Small intestine (tissue), 7 donors: ENCODE measurements at regions not wholly inside any gene's neighbourhood (a gene's known extent, or its start where the extent isn't known, plus 50 kb on each side); places are given as distances from the start of the nearest gene placed in this dataset.
"Not testable (repeated sequence)": the region's sequence is repeated elsewhere in the genome, so short reads cannot be mapped to it uniquely, and the experiment has no call there.

Experiments used
- DNase-seq, 2 donors: peaks; one replicate each; pipeline versions ENCODE4 v3.0.0 to v3.0.0-alpha.2; 2013
- FAIRE-seq: peaks from 2 replicates; lab custom pipeline; 2012; peaks lifted over from hg19 to GRCh38; lab: Jason Lieb, UNC
- H3K27ac ChIP-seq, 3 donors: one replicate each; pipeline ENCODE4 v1.5.1; 2013; ENCODE audit warnings: low read length in 2 of 3, mild to moderate bottlenecking in 2 of 3, control low read depth in 1 of 3, inconsistent platforms in 1 of 3, low read depth in 1 of 3, moderate library complexity in 1 of 3
- H3K27me3 ChIP-seq, 3 donors: one replicate each; pipeline ENCODE4 v1.6.1; 2013; ENCODE audit warnings: low read length in 3 of 3, inconsistent platforms in 1 of 3; ENCODE audit not compliant: control insufficient read depth in 3 of 3, insufficient read depth in 3 of 3
- H3K36me3 ChIP-seq, 3 donors: one replicate each; pipeline ENCODE4 v1.6.1; 2013; ENCODE audit warnings: low read length in 3 of 3, inconsistent platforms in 1 of 3, low read depth in 1 of 3, mild to moderate bottlenecking in 1 of 3, moderate library complexity in 1 of 3; ENCODE audit not compliant: control insufficient read depth in 3 of 3, insufficient read depth in 2 of 3
- H3K4me1 ChIP-seq, 3 donors: one replicate each; pipeline ENCODE4 v1.6.1; 2013; ENCODE audit warnings: low read length in 2 of 3, inconsistent platforms in 1 of 3, low read depth in 1 of 3, mild to moderate bottlenecking in 1 of 3, moderate library complexity in 1 of 3; ENCODE audit not compliant: control insufficient read depth in 3 of 3, insufficient read depth in 2 of 3
- H3K4me3 ChIP-seq, 3 donors: one replicate each; pipeline ENCODE4 v1.5.1; 2013; ENCODE audit warnings: low read length in 3 of 3, control low read depth in 1 of 3, inconsistent platforms in 1 of 3, low read depth in 1 of 3, mild to moderate bottlenecking in 1 of 3, moderate library complexity in 1 of 3
- H3K9me3 ChIP-seq, 2 donors: one replicate each; pipeline ENCODE4 v1.6.1; 2013; ENCODE audit warnings: low read depth in 1 of 2, low read length in 1 of 2; ENCODE audit not compliant: control insufficient read depth in 2 of 2, insufficient read depth in 1 of 2
- WGBS, 3 donors: extraction: QIAGEN DNeasy Blood & Tissue Kit; methylation state at CpG; one replicate each; pipeline ENCODE4 v1.1.7; 2013; 5-methylcytosine and 5-hydroxymethylcytosine counted together
- donor health status: healthy with polysubstance abuse.
- donor health status: control.
- donor health status: control.
- donor health status: Bipolar disorder and iron deficiency.
- donor health status: healthy.

DNA sequence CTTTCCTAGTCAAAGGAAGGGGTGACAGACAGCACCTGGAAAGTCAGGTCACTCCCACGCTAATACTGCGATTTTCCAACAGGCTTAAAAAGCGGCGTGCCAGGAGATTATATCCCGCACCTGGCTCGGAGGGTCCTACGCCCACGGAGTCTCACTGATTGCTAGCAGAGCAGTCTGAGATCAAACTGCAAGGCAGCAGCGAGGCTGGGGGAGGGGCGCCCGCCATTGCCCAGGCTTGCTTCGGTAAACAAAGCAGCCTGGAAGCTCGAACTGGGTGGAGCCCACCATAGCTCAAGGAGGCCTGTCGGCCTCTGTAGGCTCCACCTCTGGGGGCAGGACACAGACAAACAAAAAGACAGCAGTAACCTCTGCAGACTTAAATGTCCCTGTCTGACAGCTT, 392.6 kb upstream of the LMO3 start:
- not testable (repeated sequence) for H3K27ac ChIP-seq, H3K4me1 ChIP-seq, H3K9me3 ChIP-seq, H3K36me3 ChIP-seq, H3K4me3 ChIP-seq, H3K27me3 ChIP-seq, FAIRE-seq, DNase-seq
- 88 to 92% (median 90%) methylated on average over 14 of the region's 14 CpGs for WGBS, 3 donors

DNA sequence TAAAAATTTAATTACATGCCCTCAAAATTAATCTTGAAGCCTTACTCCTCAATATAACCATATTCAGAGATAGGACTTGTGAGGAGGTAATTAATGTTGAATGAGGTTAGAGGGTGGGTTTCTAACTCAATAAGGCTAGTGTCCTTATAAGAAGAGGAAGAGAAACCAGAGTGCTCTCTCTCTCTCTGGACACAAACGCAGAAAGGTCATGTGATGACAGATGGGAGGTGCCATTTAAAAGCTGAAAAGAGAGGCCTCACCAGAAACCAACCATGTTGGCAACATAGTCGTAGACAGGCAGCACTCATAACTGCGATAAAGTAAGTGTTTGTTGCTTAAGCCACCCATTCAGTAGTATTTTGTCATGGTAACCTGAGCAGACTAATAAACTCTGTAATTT, 378.5 kb upstream of the LMO3 start:
- H3K4me3 ChIP-seq = no peak overlapping the region
- H3K36me3 ChIP-seq = no peaks in the 10 kb centered on the region
- H3K27me3 ChIP-seq = no peaks in the 10 kb centered on the region
- peaks cover 0 to 2% of the 10 kb centered on the region in 2 donors for H3K9me3 ChIP-seq
- no peaks in the 10 kb centered on the region for H3K4me1 ChIP-seq
- H3K27ac ChIP-seq = no peak overlapping the region
- FAIRE-seq (no peak), DNase-seq (no peak)
- WGBS, 3 donors = 76 to 81% (median 79%) methylated on average over 3 of the region's 3 CpGs

DNA sequence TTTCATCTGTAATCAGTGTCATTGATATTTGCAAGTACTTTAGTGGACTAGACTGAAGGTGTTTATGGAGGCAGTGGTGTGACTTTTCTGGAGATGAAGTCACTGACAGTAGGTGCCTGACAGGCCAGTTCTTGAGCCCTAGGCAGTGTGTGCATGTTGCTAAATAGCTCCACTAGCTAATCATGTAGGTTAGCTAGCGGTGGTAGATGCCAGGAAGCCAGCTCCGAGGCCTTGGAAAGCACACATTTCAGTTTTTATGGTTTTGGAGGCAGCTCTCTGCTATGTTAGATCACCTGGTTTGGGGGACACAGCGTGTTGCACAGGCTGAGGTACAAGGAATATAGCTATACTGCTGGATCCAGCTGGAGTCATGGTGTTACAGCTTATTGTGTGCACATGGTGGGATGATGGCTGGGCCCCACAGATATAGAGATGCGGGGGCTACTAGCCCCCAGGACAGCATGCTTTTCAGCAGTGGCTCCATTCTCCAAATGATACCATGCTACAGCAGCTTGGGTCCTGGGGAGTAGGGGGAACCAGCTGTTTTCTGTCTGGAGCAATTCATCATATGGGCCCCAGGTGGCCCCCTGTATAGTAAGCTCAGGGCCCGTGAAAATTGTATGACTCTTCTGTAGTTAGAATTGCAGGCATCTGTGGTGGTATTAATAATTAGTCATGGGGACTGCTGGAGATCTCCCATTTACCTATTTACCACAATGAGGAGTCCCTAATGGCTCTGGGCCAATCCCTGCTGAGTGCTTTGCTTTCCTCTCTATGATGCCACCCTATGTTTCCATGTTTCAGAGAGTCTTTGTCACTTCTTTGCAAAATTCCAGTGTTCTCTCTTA, 367.2 kb upstream of the LMO3 start:
- H3K4me3 ChIP-seq = no peak overlapping the region
- H3K27ac ChIP-seq = no peak overlapping the region
- H3K27me3 ChIP-seq = no peaks in the 10 kb centered on the region
- no peaks in the 10 kb centered on the region for H3K4me1 ChIP-seq
- FAIRE-seq = no peak
- no peak for DNase-seq
- WGBS, 3 donors = 82 to 86% (median 82%) methylated on average over 5 of the region's 5 CpGs
- peaks cover 0 to 5% of the 10 kb centered on the region in 2 donors for H3K9me3 ChIP-seq
- H3K36me3 ChIP-seq = no peaks in the 10 kb centered on the region

DNA sequence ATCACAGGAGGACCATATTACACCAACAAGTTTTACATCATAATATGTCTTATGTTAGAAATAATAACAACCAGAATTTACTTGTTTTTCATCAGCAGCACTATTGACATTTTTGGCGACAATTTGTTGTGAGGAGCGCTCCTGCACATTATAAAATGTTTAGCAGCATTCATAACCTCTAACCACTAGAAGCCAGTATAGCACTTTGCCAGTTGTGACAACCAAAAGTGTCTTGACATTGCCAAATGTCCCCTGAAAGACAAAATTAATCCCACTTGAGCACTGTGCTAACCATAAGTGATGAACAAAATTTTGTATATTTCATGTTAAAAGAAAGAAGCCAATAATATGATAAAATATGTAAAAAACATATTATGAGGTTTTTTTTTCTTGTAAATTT, 356.9 kb upstream of the LMO3 start:
- no peaks in the 10 kb centered on the region for H3K4me1 ChIP-seq
- no peaks in the 10 kb centered on the region for H3K9me3 ChIP-seq
- H3K27ac ChIP-seq = no peak overlapping the region
- 89 to 93% (median 91%) methylated on average over 2 of the region's 2 CpGs for WGBS, 3 donors
- no peaks in the 10 kb centered on the region for H3K27me3 ChIP-seq
- DNase-seq (no peak), FAIRE-seq (no peak)
- no peak overlapping the region for H3K4me3 ChIP-seq
- no peaks in the 10 kb centered on the region for H3K36me3 ChIP-seq

DNA sequence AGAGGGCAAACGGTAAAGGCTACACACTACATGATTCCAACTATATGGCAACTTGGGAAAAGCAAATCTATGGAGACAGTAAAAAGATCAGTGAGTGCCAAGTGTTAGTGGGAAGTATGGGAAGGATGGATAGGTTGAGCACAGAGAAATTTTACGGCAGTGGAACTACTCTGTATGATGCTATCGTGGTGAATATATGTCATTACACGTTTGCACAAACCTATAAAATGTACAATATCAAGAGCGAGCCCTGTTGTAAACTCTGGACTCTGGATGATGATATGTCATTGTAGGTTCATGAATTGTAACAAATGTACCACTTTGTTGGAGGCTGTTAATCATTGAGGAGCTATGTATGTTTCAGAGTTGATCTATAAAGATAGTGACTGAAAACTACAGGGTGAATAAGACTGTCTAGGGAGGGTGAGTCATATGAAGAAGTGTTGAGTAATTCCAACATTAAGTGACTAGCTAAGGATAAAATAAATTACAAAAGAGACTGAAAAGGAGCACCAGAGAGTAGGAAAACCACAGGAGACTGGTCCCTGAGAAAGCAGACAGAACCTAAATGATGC, 349.2 kb upstream of the LMO3 start:
- FAIRE-seq = no peak

DNA sequence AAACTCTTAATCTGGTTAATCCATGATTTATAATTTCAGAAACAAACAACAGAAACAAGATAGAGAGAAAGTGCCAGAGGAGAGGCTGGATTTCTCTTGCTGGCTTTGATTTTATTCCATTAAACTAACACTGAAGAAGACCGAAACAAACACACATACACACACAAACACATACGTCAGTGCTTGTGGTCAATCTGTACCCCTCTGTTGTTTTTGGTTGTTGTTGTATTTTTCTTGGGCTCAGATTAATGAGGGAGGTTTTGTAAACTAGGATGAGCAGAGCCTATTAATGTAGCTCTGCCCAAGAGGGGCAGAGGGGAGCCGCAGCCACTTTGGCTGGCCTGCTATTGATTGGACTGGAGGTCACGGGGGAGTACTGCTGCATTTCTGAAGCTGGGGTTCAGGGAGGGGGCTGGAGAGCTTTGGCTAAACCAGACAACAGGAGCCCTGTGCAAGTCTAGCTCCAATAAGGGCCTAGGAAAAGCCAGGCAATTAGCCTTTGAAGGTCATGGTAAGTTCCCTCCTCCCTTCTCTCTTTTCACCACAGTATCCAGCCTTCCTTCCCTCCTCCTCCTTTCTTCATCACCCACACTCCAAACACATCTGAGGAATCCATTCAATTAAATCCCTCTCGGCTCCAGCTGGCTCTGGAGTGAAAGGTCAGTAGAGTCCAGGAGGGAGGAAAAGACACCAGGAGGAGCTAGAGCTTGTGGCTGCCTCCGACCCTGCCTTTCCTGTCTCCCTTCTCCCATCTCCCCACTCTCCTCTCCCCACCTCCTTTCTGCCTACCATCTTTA, 344.1 kb upstream of the LMO3 start:
- H3K27ac ChIP-seq = no peak overlapping the region
- H3K4me1 ChIP-seq = no peaks in the 10 kb centered on the region
- H3K36me3 ChIP-seq = no peaks in the 10 kb centered on the region
- DNase-seq = no peak
- no peak overlapping the region for H3K4me3 ChIP-seq
- H3K9me3 ChIP-seq = no peaks in the 10 kb centered on the region
- 52 to 63% (median 57%) methylated on average over 6 of the region's 6 CpGs for WGBS, 3 donors
- H3K27me3 ChIP-seq = no peaks in the 10 kb centered on the region
- FAIRE-seq = no peak

More for the DNA sequence above, 349.2 kb upstream of the LMO3 start:
- DNase-seq = peak in 1 of 2 donors; percentile 8
- Histone ChIP-seq H3K4me1 (no peaks in the 10 kb centered on the region), H3K4me3 (no peak overlapping the region), H3K9me3 (no peaks in the 10 kb centered on the region), H3K36me3 (no peaks in the 10 kb centered on the region), H3K27ac (no peak overlapping the region), H3K27me3 (no peaks in the 10 kb centered on the region)
- 68 to 87% (median 69%) methylated on average over 5 of the region's 5 CpGs for WGBS, 3 donors

DNA sequence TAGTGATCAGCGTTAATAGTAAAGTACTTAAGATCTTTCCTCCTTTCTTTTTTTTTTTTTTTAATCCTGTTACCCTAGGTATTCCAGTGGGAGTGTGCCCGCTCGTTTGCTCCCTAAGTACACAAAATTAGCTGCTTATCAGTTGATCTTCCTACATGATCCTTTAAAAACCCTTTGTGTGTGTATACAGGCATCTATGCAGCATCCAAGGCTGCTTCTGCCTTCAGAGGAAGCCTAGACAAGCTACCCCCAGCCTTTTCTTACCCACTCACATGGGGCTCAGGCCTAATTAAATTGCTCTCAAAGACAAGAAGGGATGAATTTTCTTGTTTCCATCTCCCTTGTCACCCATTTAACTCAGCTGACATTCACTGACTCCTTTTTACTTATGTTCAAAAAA, 343.4 kb upstream of the LMO3 start:
- DNase-seq = no peak
- Histone ChIP-seq H3K4me1 (no peaks in the 10 kb centered on the region), H3K4me3 (no peak overlapping the region), H3K27ac (no peak overlapping the region), H3K36me3 (no peaks in the 10 kb centered on the region), H3K9me3 (no peaks in the 10 kb centered on the region), H3K27me3 (no peaks in the 10 kb centered on the region)
- no peak for FAIRE-seq
- WGBS, 3 donors = 36 to 51% (median 41%) methylated on average over 3 of the region's 3 CpGs

DNA sequence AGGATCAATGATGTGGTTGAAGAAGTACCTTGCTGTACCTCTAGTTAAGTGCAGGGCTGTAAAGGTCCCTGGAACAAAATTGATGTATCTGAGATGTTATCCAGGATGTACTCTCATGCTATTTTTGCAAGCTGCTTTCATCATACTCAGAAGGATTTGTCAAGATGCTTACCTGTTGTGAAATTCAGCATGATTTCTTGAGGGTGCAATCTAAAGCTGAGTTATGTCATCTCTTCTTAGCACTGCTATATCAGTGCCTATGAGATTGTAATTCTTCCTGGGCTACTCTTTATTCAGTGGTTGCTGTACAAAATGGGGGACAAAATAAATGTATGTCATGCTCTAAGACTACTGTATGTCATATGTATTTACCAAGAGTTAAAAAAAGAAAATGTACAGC, 340.7 kb upstream of the LMO3 start:
- FAIRE-seq = no peak
- Histone ChIP-seq H3K36me3 (no peaks in the 10 kb centered on the region), H3K4me1 (no peaks in the 10 kb centered on the region), H3K27ac (no peak overlapping the region), H3K4me3 (no peak overlapping the region), H3K9me3 (no peaks in the 10 kb centered on the region), H3K27me3 (no peaks in the 10 kb centered on the region)
- no peak for DNase-seq
